ENCODE measurements at regions not wholly inside any gene's neighbourhood (a gene's known extent, or its start where the extent isn't known, plus 50 kb on each side); places are given as distances from the start of the nearest gene placed in this dataset.

- no peak for DNase-seq
Observed at GRCh38 chr1:30038134-30039025, 685.0 kb downstream of the MATN1 start.

DNA sequence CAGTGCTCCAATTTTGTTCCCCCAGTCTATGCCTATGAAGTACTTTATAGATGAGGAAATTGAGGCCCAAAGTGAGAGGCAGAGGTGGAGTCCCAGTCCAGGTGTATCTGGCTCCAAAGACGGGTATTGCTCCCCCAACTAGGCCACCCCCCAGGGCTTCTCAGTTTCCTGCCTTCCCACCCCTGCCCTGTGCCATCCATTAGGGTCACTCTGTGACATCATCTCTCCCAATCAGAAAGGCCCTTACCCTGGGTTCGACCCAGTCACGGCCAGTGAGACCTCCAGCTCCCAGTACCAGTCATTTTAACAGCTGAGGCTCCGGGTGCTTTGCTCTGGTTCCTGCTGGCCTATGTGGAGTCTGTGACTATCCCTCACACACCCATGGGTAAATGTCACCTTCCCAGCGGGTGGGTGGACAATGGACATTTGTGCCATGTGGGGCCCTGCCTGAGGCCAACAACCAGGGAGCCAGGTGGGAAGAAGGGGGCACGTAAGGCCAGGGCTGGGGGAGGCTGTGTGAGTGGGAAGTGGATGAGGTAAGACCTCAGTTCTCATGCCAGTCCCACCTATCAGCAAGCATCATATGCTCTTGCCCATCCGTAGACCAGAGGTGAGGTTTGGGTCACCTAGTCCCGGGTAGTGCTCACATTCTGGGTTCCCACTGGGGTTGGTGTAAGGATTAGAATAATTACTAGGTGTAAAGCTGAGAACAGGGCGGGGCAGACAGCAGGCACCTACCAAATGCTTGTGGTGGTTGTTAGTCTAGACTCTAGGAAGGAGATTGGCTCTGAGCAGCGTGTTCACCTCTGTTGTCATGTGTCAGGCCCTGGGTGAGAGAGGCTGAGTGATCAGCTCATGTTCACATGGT lies 685.9 kb downstream of the MATN1 start:
- DNase-seq, result no peak

- no peak for DNase-seq
Observed at GRCh38 chr1:30036666-30037065, 686.7 kb downstream of the MATN1 start.

GRCh38 chr1:30036229-30036547 lies 687.2 kb downstream of the MATN1 start:
- no peak for DNase-seq

GRCh38 chr1:30035522-30036228 lies 687.7 kb downstream of the MATN1 start:
- no peak for DNase-seq

DNA sequence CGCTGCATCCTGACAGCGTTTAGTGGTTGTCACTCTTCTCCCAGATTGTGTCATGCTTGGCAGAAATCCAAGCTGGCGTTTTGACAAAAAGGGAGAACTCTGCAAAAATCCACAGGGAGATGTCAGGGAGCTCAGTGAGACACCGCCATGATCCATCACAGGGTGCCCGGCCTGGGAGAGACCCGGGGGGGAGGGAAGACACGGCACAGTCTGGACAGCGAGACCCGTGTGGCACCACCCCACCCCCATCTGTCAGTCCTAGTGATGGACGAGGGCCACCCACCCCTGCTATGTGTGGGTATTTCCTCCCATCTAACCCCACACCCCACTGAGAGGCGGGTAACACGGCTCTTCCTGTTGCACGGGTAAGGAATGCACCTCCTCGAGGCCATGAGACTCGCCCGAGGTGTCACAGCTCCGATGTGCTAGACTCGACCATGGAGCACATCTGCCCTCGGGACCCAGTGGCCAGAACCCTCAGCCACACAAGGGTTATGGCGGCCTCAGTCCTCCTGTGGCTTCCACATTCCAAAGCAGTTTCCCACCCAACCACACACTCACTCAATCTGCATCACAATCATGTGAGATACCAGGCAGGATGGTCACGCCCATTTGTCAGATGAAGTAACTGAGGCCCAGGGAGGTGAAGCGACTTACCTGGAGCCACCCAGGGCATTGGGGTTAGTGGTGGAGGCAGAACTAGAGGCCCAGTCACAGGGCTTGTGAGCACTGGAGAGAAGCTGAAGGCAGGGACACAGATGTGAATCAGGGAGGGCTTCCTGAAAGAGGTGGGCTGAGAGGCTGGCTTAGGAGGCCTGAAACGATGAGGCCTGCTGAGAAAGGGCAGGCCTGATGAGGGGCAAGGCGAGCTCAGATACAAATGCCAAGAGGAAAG lies 688.5 kb downstream of the MATN1 start:
- DNase-seq, result no peak

DNA sequence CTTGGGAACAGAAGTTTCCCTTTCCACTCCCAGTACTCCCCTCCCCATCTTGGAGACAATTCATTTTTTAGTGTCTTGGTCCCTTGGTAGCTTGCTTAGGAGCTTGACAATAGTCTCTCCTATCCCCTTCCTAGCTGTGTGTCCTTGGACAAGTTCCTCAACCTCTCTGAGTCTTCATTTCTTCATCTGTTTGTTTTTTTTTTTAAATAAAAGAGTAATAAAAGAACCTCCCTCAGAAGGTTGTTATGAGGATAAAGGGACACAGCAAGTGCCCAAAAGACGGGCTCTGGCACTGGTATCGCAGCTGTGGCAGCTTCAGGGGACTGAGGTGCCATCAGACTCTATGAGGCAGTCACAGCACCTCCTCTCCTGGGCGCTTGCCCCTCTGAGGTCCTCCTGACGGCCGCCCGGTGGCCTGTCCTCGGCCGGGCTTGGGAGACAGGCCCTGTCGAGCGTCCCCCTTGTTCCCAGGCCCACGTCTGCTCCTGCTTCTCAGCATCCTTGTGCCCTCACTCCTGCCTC lies 689.2 kb downstream of the MATN1 start:
- DNase-seq, result no peak

- DNase-seq, result no peak
Observed at GRCh38 chr1:30033256-30034104, 689.9 kb downstream of the MATN1 start.

DNA sequence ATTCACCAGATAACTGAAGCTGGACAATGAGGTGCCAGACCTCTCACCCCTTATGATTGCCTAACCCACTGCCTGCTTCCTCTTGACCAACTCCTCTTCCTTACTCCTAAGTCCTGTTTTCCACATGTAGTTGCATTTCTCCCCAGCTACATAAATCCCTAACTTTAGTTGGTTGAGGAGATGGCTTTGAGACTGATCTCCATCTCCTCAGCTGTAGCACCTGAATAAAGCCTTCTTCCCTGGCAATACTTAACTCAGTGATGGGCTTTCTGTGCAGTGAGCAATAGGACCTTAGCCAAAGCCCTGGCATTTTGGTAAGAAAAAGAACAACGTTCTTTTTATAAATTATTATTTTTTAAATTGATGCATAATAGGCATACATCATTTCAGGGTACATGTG lies 691.1 kb downstream of the MATN1 start:
- DNase-seq, result no peak

DNA sequence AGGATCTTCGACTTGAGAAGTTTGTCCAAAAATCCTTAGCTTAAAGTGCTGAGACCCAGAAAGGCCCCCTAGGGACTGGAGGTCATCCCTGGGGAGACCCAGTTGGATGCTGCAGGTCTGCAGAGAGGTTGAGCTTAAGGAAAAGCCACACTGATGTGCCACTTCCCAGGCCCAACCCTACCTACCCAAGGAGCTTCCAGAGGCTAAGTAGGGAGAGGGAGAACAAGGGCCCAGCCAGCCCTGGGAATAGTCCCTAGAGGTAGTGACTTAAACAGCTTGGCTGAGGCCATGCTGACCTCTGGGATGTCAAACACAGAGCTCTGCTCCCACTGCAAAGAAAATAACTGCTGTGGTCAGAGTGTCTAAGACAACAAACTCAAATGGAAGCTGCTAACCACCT lies 693.7 kb downstream of the MATN1 start:
- no peak for DNase-seq

DNA sequence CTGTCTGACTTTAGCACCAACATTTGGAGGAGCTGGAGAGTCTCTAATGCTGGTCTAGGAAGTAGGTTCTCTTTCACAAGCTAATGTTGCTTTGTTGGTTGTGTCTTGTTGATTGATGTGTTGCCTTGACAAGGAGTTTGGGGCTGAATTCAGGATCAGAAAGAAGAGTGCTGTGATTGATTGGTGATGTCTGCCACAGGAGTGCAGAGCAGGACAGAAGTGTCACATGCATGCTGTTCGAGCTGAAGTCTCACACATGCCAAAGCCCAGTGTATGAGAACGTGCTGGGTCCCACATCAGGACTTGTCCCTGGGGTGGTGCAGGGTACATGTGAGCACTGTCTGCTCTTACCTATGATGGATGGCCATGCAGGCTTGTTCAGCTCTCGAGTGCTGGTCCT lies 694.4 kb downstream of the MATN1 start:
- no peak for DNase-seq

DNA sequence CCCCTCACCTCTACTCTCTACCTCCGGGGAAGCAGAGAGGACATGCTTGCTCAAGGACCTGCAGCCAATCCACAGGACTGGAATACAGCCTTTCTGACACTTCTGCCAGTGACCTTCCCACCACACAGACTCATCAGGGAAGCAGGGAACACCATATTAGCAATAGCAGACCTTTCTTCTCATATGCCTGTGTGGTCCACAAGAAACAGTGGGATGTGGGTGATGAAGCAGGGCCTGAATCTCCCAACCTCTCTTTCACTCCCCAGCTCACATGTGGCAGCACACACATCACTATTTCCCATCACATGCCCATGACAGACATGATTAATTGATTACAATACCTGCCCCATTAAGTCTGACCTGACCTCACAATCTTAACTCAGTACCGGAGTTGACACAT lies 695.1 kb downstream of the MATN1 start:
- DNase-seq, result no peak

GRCh38 chr1:30027247-30027646 lies 696.1 kb downstream of the MATN1 start:
- DNase-seq, result no peak

- no peak for DNase-seq
Observed at GRCh38 chr1:30024411-30025195, 698.8 kb downstream of the MATN1 start.

DNA sequence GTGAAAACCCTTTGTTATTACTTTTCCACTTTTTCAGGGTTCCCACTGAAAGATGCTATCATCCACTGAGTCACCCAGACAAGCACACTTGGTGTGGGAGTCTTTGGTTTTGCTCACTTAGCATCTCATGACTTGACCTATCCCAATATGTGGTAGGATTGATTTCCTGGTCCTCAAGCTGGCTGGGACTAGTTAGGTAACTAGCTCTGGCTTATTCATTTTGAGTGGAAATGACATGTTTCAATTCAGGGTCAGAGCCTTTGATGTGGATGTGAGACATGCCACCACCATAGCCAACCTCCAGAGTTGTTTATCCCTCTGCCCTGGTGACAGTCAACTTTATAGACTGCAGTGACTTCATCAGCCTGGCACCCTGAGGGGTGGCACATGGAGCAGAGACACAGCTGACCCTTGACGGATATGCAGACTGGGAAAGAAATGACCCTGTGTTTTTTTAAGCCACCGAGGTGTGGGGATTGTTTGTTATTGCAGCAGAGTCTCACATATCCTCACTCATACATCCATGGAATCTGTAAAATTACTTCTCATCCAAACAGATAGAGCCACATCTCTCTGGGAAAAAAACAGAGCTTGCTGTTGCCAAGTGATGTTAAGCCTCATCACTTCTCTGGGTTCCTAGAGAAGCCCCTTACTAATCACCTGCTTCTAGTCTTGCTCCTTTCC lies 699.9 kb downstream of the MATN1 start:
- DNase-seq, result no peak

- DNase-seq, result no peak
Observed at GRCh38 chr1:30014031-30014430, 709.4 kb downstream of the MATN1 start.

DNA sequence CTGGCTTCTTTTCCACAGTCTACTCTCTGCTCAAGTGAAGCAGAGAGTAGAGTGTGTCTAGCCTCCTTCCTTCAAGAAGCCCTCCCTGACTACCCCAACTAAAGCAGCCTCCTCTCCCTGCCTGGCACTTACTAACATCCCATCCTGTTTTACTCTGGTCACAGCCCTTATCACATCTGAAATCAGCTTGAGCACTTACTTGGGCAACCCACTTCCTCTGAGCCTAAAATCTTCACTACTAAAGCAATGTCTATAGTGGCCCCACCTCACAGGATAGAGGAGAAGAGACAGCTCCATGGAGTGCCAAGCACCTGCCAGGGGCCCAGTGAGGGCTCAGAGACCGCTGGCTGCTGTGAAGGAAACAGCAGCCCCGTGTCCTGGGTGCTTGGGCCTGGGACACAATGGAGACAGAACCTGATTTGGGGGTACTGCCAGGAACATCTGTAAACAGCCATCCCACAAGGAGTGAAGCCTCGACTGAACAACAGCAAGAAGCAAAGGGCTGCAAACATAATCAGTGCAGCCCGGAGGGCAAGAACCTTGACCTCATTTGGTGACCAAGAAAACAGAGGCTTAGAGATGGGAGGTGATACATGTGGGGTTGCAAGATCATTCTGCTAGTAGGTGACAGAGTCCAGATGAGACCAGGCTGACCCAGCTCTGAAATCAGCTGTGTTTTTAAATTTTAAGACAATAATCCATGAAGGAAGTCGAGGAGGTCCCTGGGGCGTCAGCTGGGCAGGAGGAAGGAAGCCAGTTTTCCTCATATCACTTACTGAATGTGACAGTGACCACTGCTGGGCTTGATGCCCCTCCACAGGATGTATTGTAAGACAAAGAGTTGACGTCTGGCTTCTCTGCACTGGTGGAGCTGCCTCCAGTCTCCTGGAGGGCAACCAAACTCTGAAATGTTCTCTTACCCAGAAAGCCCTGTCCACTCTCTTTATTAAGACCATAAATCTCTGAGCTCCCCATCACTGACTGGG lies 710.6 kb downstream of the MATN1 start:
- DNase-seq, result no peak

- no peak for DNase-seq
Observed at GRCh38 chr1:30011970-30012369, 711.4 kb downstream of the MATN1 start.
